ENCODE measurements at regions not wholly inside any gene's neighbourhood (a gene's known extent, or its start where the extent isn't known, plus 50 kb on each side); places are given as distances from the start of the nearest gene placed in this dataset.

DNA sequence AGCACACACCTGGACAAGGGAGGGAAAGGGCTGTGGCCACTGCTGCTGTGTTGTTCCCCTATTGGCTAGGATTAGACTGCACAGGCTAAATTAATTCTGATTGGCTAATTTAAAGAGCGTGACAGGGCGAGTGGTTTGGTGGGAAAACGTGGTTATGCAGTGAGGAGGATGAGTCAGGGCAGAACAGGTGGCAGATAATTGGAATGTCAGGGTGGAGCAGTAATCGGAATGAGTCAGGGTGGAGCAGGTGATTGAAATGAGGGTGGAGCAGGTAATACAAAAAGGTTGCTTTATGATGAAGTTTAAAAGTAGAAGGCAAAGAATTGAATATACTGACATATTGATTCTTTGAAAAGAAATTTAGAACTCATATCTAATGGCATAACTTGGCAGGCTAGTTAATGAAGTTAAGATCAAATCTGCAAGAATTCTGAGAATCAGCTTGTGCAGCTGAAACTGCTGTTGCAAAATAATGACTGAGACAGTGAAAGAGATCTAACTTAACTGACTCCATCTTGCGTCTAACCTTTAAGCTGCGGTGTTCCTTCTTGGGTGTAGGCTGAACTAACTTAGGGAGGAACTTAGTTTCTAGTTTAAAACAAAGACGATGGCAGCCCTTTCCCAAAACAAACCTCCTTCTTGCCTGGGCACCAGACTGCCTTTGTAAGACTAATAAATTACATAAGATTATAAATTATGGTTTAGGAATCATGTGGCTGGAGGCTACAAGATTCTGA lies 174.3 kb downstream of the UTP18 start:
- intact Hi-C loops (cut with micrococcal nuclease; ENCODE audit: unreplicated experiment): no loop called here
- TF ChIP-seq, protein P1, sequence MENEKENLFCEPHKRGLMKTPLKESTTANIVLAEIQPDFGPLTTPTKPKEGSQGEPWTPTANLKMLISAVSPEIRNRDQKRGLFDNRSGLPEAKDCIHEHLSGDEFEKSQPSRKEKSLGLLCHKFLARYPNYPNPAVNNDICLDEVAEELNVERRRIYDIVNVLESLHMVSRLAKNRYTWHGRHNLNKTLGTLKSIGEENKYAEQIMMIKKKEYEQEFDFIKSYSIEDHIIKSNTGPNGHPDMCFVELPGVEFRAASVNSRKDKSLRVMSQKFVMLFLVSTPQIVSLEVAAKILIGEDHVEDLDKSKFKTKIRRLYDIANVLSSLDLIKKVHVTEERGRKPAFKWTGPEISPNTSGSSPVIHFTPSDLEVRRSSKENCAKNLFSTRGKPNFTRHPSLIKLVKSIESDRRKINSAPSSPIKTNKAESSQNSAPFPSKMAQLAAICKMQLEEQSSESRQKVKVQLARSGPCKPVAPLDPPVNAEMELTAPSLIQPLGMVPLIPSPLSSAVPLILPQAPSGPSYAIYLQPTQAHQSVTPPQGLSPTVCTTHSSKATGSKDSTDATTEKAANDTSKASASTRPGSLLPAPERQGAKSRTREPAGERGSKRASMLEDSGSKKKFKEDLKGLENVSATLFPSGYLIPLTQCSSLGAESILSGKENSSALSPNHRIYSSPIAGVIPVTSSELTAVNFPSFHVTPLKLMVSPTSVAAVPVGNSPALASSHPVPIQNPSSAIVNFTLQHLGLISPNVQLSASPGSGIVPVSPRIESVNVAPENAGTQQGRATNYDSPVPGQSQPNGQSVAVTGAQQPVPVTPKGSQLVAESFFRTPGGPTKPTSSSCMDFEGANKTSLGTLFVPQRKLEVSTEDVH (IDR thresholded peaks at IDR 0.05; ENCODE audit: low read depth, partially characterized antibody): no peak
- TF ChIP-seq, protein P2, sequence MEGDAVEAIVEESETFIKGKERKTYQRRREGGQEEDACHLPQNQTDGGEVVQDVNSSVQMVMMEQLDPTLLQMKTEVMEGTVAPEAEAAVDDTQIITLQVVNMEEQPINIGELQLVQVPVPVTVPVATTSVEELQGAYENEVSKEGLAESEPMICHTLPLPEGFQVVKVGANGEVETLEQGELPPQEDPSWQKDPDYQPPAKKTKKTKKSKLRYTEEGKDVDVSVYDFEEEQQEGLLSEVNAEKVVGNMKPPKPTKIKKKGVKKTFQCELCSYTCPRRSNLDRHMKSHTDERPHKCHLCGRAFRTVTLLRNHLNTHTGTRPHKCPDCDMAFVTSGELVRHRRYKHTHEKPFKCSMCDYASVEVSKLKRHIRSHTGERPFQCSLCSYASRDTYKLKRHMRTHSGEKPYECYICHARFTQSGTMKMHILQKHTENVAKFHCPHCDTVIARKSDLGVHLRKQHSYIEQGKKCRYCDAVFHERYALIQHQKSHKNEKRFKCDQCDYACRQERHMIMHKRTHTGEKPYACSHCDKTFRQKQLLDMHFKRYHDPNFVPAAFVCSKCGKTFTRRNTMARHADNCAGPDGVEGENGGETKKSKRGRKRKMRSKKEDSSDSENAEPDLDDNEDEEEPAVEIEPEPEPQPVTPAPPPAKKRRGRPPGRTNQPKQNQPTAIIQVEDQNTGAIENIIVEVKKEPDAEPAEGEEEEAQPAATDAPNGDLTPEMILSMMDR (IDR thresholded peaks at IDR 0.05 in 2 of 3, conservative IDR thresholded peaks at IDR 0.05 in 1 of 3; ENCODE audit: control insufficient read depth in 2 of 3, extremely low read depth in 1 of 3, insufficient read depth in 1 of 3, low read depth in 3 of 3, low read length in 3 of 3): no peak
- TF ChIP-seq POLR2A (IDR thresholded peaks at IDR 0.05; ENCODE audit: low read depth, low read length) (no peak), NR2C2 (IDR thresholded peaks at IDR 0.05; ENCODE audit: borderline replicate concordance, control insufficient read depth, insufficient read length, low read depth) (no peak), FOXK2 (IDR thresholded peaks at IDR 0.05) (no peak), CHD1 (IDR thresholded peaks at IDR 0.05; ENCODE audit: low read depth, low read length) (no peak), BACH1 (IDR thresholded peaks at IDR 0.05; ENCODE audit: borderline replicate concordance) (no peak), NRF1 (conservative IDR thresholded peaks at IDR 0.05; ENCODE audit: low read depth, low read length) (no peak), POLR2AphosphoS5 (IDR thresholded peaks at IDR 0.05; ENCODE audit: low read length) (no peak), NFXL1 (IDR thresholded peaks at IDR 0.05; ENCODE audit: borderline replicate concordance) (no peak), SMC3 (IDR thresholded peaks at IDR 0.05; ENCODE audit: borderline replicate concordance, low read length) (no peak)
- TF ChIP-seq, protein P3, sequence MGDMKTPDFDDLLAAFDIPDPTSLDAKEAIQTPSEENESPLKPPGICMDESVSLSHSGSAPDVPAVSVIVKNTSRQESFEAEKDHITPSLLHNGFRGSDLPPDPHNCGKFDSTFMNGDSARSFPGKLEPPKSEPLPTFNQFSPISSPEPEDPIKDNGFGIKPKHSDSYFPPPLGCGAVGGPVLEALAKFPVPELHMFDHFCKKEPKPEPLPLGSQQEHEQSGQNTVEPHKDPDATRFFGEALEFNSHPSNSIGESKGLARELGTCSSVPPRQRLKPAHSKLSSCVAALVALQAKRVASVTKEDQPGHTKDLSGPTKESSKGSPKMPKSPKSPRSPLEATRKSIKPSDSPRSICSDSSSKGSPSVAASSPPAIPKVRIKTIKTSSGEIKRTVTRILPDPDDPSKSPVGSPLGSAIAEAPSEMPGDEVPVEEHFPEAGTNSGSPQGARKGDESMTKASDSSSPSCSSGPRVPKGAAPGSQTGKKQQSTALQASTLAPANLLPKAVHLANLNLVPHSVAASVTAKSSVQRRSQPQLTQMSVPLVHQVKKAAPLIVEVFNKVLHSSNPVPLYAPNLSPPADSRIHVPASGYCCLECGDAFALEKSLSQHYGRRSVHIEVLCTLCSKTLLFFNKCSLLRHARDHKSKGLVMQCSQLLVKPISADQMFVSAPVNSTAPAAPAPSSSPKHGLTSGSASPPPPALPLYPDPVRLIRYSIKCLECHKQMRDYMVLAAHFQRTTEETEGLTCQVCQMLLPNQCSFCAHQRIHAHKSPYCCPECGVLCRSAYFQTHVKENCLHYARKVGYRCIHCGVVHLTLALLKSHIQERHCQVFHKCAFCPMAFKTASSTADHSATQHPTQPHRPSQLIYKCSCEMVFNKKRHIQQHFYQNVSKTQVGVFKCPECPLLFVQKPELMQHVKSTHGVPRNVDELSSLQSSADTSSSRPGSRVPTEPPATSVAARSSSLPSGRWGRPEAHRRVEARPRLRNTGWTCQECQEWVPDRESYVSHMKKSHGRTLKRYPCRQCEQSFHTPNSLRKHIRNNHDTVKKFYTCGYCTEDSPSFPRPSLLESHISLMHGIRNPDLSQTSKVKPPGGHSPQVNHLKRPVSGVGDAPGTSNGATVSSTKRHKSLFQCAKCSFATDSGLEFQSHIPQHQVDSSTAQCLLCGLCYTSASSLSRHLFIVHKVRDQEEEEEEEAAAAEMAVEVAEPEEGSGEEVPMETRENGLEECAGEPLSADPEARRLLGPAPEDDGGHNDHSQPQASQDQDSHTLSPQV (IDR thresholded peaks at IDR 0.05): no peak

More for the DNA sequence above, 174.3 kb downstream of the UTP18 start:
- DNase-seq (ENCODE audit: low read depth, low spot score) (no peak), ATAC-seq (no peak), FAIRE-seq (no peak)
- POLR2A ChIA-PET: no interaction called here
- Histone ChIP-seq H3K36me3 (ENCODE audit: control insufficient read depth in 2 of 2, insufficient read depth in 2 of 2, low read length in 1 of 2) (no peaks in the 10 kb centered on the region), H3K4me3 (no peak overlapping the region), H3K27me3 (replicated peaks in 1 of 2; ENCODE audit: control insufficient read depth in 2 of 2, insufficient read depth in 2 of 2, low read length in 1 of 2) (no peaks in the 10 kb centered on the region; a peak in 1 of 4 replicates), H3K9ac (ENCODE audit: control insufficient read depth, insufficient read depth, low read length) (no peak overlapping the region), H3K9me3 (replicated peaks; ENCODE audit: control insufficient read depth, insufficient read depth, low read length) (no peaks in the 10 kb centered on the region), H3K27ac (ENCODE audit: control insufficient read depth, insufficient read depth) (no peak overlapping the region), H3K4me2 (ENCODE audit: control insufficient read depth, insufficient read depth) (no peak overlapping the region), H4K20me1 (ENCODE audit: control insufficient read depth, insufficient read depth) (no peaks in the 10 kb centered on the region), H3K4me1 (ENCODE audit: control insufficient read depth, insufficient read depth, low read length) (no peaks in the 10 kb centered on the region), H2AFZ (ENCODE audit: control insufficient read depth, low read depth, low read length) (no peak overlapping the region), H3K79me2 (ENCODE audit: control insufficient read depth, insufficient read depth, low read length) (no peaks in the 10 kb centered on the region)
- RAD21 ChIA-PET (ENCODE audit: unreplicated experiment): no interaction called here
- CTCF ChIA-PET: interaction anchor here (0.7 to 2.2 kb wide), 4 partner anchors 9 to 112 kb away, joined by 3 to 9 read pairs (median 6); no protein-coding TSS in a partner anchor
- in situ Hi-C loops (cut with MboI): no loop called here
- SMC1A ChIA-PET (ENCODE audit: uncharacterized antibody, unreplicated experiment): no interaction called here
- 26% methylated on average over 7 of the region's 7 CpGs for WGBS (ENCODE audit: insufficient coverage, insufficient replicate concordance, low lambda C conversion rate, missing lambda C conversion rate)
- no TSS peak for BruUV-seq (replicated peaks)

Data from GM12878 (cell line).